HG02763 (cell line): ENCODE measurements at regions not wholly inside any gene's neighbourhood (a gene's known extent, or its start where the extent isn't known, plus 50 kb on each side); places are given as distances from the start of the nearest gene placed in this dataset.

Experiments
- ATAC-seq: cut with Tn5 transposase; IDR thresholded peaks from one replicate; pipeline ENCODE4 v1.9.1; 2021; ENCODE audit warnings: mild to moderate bottlenecking, moderate library complexity; ENCODE audit not compliant: unreplicated experiment

GRCh38 chr9:3732077-3733038 lies 206.6 kb upstream of the RFX3 start:
- ATAC-seq = peak; percentile 89

DNA sequence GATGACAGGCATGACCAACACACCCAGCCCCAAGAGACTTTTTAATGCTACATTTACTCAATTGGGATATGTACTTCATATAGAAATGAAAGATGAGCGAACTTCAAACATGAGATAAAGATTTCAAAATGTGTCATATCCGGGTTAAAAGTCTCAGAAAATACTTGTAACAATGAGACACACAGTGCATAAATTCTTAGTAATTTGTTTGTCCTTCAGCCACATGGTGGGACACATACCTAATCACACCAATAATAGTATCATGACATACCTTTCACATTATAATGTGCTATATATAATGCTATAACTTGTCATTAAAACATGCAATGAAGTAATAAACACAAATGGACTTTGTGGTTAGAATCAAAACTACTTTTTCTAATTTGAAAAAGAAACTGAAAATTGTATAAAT lies 204.7 kb upstream of the RFX3 start:
- ATAC-seq = no peak

DNA sequence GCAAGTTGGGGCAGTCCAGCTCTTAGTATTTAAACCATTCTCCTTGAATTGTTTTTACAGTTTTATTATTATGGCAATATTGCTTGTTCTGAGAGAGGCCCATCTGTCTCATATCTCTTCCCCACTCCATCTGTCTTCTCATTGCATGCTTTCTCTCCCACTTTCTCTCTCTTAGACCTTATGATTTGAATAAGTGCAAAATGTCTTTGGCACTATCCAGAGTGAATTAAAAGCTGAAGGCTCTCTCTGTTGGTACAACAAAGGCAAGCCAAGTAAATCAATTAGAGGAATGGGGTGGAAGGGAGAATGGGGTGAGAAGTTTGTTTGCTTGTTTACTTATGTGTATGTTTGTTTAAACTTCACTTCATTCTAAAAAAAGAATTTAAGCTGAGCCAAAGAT lies 195.3 kb upstream of the RFX3 start:
- ATAC-seq = no peak

DNA sequence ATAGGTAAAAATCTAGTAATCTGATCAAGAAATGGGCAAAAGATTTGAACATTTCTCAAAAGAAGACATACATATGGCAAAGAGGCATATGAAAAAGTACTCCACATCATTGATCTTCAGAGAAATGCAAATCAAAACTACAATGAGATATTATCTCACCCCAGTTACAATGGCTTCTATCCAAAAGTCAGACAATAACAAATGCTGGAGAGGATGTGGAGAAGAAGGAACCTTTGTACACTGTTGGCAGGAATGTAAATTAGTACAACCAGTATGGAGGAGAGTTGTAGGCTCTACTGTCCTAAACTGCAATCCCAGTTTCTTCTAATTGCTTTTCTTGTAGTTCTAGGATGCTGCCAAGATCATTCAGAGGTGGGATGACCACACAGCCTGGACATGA lies 193.5 kb upstream of the RFX3 start:
- no peak for ATAC-seq

- ATAC-seq = no peak
Observed at GRCh38 chr9:3716415-3716814, 190.6 kb upstream of the RFX3 start.

- ATAC-seq = no peak
Observed at GRCh38 chr9:3708751-3709150, 182.9 kb upstream of the RFX3 start.

DNA sequence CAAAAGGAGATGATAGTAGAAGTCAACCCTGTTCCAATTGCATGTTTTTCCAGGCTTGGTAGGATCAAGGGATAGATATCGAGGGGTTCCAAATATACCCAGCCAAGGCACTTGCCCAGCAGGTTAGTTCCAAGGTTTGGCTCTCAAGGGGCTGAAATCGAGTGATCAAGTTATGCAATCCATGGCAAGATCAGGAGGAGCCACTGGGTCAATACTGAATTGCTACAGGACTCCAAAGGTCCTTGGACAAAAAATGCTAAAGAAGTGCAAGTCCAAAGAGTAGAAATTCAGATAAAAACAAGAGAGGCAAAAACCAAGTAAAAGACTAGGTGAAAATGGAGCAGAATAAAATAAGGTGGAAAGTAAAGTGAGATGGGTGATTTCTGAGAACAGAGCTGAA lies 179.1 kb upstream of the RFX3 start:
- no peak for ATAC-seq

DNA sequence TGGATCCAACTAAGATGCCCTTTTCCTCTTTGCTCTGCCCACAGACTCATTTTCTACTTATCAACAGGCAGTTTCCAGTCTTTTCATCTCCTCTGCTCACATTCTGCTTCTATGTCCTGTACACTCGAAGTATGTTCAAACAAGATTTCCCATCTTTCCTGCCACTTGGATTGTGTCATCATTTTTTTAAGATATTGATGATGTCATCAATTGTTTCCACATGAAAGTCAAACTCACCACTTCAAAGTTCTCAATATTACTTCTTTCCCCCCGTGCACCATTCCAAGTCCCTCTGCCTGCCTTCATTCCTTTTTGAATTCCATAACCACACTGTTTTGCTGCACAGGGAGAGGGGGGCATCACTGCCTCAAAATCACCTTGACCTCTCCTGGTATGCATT lies 175.0 kb upstream of the RFX3 start:
- ATAC-seq = no peak

GRCh38 chr9:3699883-3700282 lies 174.1 kb upstream of the RFX3 start:
- no peak for ATAC-seq

- ATAC-seq = no peak
Observed at GRCh38 chr9:3698531-3698930, 172.7 kb upstream of the RFX3 start.

DNA sequence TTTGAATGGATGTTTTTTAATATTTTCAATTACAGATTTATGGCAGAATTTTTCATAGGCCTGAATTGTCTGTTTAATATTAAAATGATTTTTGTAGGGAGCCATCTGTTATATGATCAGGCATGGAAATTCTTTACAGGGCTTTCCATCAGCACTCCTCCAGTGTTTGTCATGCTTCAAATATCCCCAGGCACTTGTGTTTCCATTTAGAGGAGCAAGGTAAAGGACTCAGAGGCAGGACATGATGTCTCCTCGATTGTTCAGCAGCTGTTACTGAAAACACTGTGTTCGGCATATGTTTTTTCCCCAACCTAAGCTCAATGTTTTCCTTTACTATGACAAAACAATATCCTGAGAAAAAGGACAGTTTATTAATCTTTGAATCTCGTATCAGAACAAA lies 172.3 kb upstream of the RFX3 start:
- no peak for ATAC-seq

GRCh38 chr9:3696368-3696767 lies 170.6 kb upstream of the RFX3 start:
- no peak for ATAC-seq

- no peak for ATAC-seq
Observed at GRCh38 chr9:3692606-3693005, 166.8 kb upstream of the RFX3 start.

DNA sequence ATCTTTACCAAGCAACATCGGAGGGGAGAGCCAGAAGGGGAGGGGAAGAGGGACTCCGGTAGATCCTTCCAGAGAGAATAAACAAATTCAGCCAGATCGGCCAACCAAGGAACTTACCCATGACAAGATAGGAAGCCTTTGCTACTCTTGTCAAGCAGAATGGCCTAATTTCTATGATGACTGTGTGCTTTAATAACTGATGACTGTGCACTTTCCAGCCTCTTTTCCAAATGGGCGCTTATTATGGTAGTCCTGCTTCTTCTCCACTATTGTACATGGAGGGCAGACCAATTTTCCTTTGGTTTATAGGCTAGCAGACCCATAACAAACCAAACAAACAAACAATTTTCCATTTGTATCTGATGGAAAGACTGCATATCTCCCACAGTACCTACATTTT lies 163.8 kb upstream of the RFX3 start:
- ATAC-seq = no peak

- no peak for ATAC-seq
Observed at GRCh38 chr9:3687145-3687544, 161.3 kb upstream of the RFX3 start.

- ATAC-seq = no peak
Observed at GRCh38 chr9:3682186-3682585, 156.4 kb upstream of the RFX3 start.

- ATAC-seq = no peak
Observed at GRCh38 chr9:3677541-3677940, 151.7 kb upstream of the RFX3 start.

DNA sequence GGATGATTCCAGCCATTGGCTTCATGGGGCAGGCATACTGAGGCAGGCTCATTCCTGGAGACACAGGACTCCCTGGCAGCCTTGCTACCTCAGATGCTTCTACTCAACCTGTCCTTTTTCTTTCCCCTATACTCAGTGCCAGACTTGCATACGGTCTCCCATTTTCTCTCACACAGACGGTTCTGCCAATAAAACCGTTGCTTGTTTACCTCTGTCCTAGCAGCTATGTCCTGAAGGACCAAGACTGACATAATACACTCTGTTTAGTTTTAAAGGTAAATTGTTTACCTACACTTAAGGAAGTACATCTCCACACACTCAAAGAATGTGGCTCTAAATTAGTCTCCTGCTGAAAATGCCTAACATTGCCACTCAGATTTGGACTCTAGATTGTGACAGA lies 151.0 kb upstream of the RFX3 start:
- no peak for ATAC-seq

DNA sequence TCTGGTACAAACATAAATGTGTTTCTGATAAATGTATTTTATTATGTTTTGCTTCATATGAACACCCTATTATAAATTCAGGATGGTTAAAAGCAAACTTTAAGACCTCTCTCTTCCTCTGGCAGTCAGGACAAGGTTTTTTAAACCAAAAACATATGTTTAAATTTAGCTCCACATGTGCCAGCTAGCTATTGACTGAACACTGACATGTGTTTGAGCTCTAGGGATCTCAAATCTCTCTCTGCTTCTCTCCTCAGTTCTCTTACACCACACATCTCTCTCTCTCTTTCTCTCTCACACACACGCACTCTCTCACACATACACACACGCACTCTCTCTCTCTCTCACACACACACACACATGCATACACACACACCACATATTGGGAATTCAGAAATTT lies 150.1 kb upstream of the RFX3 start:
- ATAC-seq = no peak

- ATAC-seq = no peak
Observed at GRCh38 chr9:3674561-3674960, 148.8 kb upstream of the RFX3 start.

GRCh38 chr9:3672399-3672798 lies 146.6 kb upstream of the RFX3 start:
- ATAC-seq = no peak

DNA sequence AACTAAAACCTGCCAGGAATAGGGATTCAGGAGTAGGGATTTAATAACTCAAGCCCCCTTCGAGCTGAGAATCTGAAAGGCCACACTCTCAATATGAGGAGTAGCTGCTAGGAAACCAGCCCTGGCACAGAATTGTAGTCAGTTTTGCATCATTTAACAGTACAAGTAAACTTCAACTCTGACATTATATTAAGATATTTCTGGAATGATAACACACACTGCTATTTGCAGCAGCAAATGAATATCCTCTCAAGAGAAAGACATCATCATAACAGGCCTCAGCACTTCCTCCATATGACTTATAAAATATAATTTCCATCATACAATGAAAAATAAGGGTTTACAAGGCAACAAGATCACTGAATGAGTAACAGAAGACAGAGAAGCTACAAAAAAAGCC lies 138.2 kb upstream of the RFX3 start:
- no peak for ATAC-seq

- no peak for ATAC-seq
Observed at GRCh38 chr9:3662671-3663070, 136.9 kb upstream of the RFX3 start.
